RWPE2 (cell line): ENCODE measurements at regions not wholly inside any gene's neighbourhood (a gene's known extent, or its start where the extent isn't known, plus 50 kb on each side); places are given as distances from the start of the nearest gene placed in this dataset.
"Not testable (repeated sequence)": the region's sequence is repeated elsewhere in the genome, so short reads cannot be mapped to it uniquely, and the experiment has no call there.

Experiments used
- ATAC-seq: fragments of 200-7000 bp; cut with Tn5 transposase; 3 replicates; pipeline ENCODE4 v1.9.1; 2021; ENCODE audit warnings: low read depth
- DNase-seq: peaks from one replicate; pipeline ENCODE4 v3.0.0-alpha.2; 2020; ENCODE audit warnings: low spot score
- H3K27ac ChIP-seq: fragments of 450-650 bp; 2 replicates; pipeline ENCODE4 v1.5.1; 2017; ENCODE audit warnings: mild to moderate bottlenecking; ENCODE audit not compliant: poor library complexity, severe bottlenecking
- H3K27me3 ChIP-seq: fragments of 250-450 bp; sonication (Bioruptor Pico); 2 replicates; pipeline ENCODE4 v1.5.1; 2021; ENCODE audit warnings: mild to moderate bottlenecking, moderate library complexity; ENCODE audit not compliant: insufficient read depth, poor library complexity, severe bottlenecking
- H3K36me3 ChIP-seq: fragments of 250-450 bp; sonication (Bioruptor Pico); 2 replicates; pipeline ENCODE4 v1.5.1; 2020; ENCODE audit warnings: low read depth, mild to moderate bottlenecking, moderate library complexity
- H3K4me1 ChIP-seq: fragments of 250-450 bp; sonication (Bioruptor Pico); 2 replicates; pipeline ENCODE4 v1.5.1; 2021; ENCODE audit warnings: mild to moderate bottlenecking, moderate library complexity; ENCODE audit not compliant: insufficient read depth, poor library complexity, severe bottlenecking
- H3K4me3 ChIP-seq: fragments of 250-450 bp; sonication (Bioruptor Pico); 2 replicates; pipeline ENCODE4 v1.5.1; 2021; ENCODE audit warnings: mild to moderate bottlenecking, moderate library complexity; ENCODE audit not compliant: severe bottlenecking
- H3K9me3 ChIP-seq: fragments of 250-450 bp; sonication (Bioruptor Pico); 2 replicates; pipeline ENCODE4 v1.5.1; 2021; ENCODE audit warnings: mild to moderate bottlenecking, moderate library complexity; ENCODE audit not compliant: severe bottlenecking
- TF ChIP-seq, protein P1 (sequence below): fragments of 450-650 bp; IDR thresholded peaks from one replicate; pipeline ENCODE4 v1.5.1; 2017; ENCODE audit warnings: mild to moderate bottlenecking, moderate library complexity; ENCODE audit not compliant: poor library complexity, severe bottlenecking

DNA sequence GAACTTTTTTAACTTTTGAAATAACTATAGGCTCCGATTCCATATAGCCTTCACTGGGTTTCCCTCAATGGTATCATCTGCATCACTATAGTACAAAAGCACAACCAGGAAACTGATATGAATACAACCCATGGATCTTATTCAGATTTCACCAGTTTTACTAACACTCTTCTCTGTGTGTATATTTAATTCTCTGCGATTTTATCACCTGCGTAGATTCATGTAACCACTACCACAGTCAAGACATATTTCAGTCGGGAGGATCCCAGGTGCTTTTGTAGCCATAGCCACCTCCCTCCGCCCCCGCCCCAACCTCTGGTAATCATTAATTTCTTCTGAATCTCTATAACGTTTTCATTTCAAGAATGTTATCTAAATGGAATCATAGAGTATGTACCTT is 82.8 kb upstream of the C7orf33 start:
- no peaks in the 10 kb centered on the region for H3K9me3 ChIP-seq
- TF ChIP-seq, protein P1, sequence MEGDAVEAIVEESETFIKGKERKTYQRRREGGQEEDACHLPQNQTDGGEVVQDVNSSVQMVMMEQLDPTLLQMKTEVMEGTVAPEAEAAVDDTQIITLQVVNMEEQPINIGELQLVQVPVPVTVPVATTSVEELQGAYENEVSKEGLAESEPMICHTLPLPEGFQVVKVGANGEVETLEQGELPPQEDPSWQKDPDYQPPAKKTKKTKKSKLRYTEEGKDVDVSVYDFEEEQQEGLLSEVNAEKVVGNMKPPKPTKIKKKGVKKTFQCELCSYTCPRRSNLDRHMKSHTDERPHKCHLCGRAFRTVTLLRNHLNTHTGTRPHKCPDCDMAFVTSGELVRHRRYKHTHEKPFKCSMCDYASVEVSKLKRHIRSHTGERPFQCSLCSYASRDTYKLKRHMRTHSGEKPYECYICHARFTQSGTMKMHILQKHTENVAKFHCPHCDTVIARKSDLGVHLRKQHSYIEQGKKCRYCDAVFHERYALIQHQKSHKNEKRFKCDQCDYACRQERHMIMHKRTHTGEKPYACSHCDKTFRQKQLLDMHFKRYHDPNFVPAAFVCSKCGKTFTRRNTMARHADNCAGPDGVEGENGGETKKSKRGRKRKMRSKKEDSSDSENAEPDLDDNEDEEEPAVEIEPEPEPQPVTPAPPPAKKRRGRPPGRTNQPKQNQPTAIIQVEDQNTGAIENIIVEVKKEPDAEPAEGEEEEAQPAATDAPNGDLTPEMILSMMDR = no peak
- no peaks in the 10 kb centered on the region for H3K4me1 ChIP-seq
- DNase-seq (no peak), ATAC-seq (no peak)
- no peak overlapping the region for H3K27ac ChIP-seq
- no peaks in the 10 kb centered on the region for H3K27me3 ChIP-seq
- no peak overlapping the region for H3K4me3 ChIP-seq
- H3K36me3 ChIP-seq = no peaks in the 10 kb centered on the region

DNA sequence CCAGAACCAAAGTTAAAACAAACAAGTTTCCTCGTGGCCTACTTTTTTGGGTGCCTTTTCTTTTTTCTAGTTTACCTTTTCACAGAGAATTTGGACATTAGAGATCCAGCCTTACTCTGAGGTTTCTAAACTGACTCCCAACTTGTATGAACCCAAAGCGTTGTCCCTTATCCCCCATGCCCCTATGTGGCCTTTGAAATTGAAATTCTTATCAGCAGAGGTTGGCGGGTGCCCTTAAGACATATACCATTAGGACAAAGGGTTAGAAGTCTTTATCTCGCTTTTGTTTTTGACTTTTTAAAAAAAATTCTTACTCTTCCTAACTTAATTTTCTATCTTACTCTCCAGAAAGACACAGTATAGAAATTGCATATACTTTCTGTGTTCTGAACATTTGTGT is 76.3 kb upstream of the C7orf33 start:
- no peaks in the 10 kb centered on the region for H3K27me3 ChIP-seq
- H3K27ac ChIP-seq = no peak overlapping the region
- DNase-seq (no peak), ATAC-seq (no peak)
- H3K36me3 ChIP-seq = no peaks in the 10 kb centered on the region
- TF ChIP-seq, protein P1 = no peak
- no peak overlapping the region for H3K4me3 ChIP-seq
- no peaks in the 10 kb centered on the region for H3K9me3 ChIP-seq
- H3K4me1 ChIP-seq = no peaks in the 10 kb centered on the region

DNA sequence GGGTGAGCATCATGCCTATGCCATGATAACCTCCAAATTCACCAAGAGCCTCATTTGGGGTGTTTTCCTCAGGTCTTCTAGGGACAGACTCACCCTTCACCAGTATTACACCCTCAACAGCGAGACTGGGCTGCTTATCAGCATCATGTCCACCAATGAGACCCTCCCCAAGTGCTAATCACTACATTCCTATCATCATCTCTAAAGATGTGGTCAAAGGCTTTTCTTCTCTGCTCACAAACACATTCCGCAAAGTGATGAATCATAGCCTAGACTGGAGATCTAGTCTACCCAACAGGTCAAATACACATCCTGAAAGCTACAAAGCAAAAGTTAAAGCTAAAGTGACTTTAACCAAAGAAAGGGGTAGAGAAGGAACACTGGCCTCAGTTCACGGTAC is 75.3 kb upstream of the C7orf33 start:
- Histone ChIP-seq H3K27me3 (no peaks in the 10 kb centered on the region), H3K9me3 (no peaks in the 10 kb centered on the region), H3K36me3 (no peaks in the 10 kb centered on the region), H3K27ac (no peak overlapping the region), H3K4me1 (no peaks in the 10 kb centered on the region), H3K4me3 (no peak overlapping the region)
- DNase-seq (no peak), ATAC-seq (no peak)
- TF ChIP-seq, protein P1 = no peak

DNA sequence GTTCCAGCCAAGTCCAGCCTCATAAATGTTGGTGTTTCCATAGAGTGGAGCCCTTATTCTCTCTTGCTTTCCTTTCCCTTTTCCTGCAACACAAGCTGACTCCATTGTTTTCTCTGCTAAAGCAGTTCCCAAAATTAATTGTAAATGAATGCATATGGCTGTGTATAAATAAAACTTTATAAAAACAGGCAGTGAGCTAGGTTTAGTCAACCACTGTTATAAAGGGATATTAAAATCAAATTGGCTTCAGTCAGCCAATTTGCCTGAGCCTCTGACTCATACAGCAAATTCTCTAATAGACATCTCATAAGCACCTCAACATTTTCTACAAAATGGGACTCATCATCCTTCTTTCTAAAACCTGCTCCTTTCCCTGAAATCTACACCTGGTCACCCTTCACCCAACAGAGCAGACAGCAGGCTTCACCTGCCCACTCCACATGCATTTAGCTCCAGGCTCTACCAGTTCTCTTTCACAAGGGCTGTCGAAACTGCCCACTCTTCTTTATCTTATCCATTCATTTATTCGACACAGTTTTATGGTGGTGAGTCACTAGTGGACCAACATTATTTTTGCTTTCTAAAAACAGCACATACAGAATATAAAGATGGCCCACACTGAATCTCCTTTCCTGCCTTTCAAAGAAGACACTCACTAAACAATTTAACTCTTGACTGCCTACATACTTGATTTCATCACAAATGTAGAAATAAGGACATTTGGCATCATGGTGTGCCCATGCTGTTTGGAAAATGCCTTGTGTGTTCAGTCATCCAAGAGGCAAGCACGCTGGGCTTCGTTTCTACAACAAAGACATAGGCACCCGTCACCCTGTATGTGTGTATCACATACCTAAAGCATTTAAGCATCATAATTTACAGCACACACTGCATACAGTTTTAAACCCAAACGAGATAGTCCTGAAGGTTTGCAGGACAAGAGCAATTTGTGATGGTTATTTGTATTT is 74.6 kb upstream of the C7orf33 start:
- H3K4me1 ChIP-seq = no peaks in the 10 kb centered on the region
- no peaks in the 10 kb centered on the region for H3K27me3 ChIP-seq
- ATAC-seq = no peak
- TF ChIP-seq, protein P1 = no peak
- no peak overlapping the region for H3K27ac ChIP-seq
- H3K36me3 ChIP-seq = no peaks in the 10 kb centered on the region
- H3K9me3 ChIP-seq = no peaks in the 10 kb centered on the region
- no peak overlapping the region for H3K4me3 ChIP-seq
- DNase-seq = no peak

DNA sequence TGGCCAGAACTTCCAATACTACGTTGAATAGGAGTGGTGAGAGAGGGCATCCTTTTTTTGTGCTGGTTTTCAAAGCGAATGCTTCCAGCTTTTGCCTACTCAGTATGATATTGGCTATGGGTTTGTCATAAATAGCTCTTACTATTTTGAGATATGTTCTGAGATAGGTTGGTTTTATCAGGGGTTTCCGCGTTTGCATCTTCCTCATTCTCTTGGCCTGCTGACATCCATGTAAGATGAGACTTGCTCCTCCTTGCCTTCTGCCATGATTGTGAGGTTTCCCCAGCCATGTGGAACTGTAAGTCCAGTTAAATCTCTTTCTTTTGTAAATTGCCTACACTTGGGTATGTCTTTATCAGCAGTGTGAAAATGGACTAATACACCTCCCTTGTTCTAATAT is 71.2 kb upstream of the C7orf33 start:
- H3K36me3 ChIP-seq, H3K27me3 ChIP-seq, H3K9me3 ChIP-seq, DNase-seq, H3K4me3 ChIP-seq, H3K27ac ChIP-seq, H3K4me1 ChIP-seq, ATAC-seq: not testable (repeated sequence)
